ENCODE measurements at regions not wholly inside any gene's neighbourhood (a gene's known extent, or its start where the extent isn't known, plus 50 kb on each side); places are given as distances from the start of the nearest gene placed in this dataset.

GRCh38 chr1:233478611-233479010 lies 135.3 kb upstream of the KCNK1 start:
- no peaks in the 10 kb centered on the region for H3K9me3 ChIP-seq (ENCODE audit: low read depth)
- in situ Hi-C loops (cut with MboI): no loop called here
- DNase-seq: no peak

GRCh38 chr1:233479110-233479890 lies 134.6 kb upstream of the KCNK1 start:
- Histone ChIP-seq H3K27me3 (replicated peaks; ENCODE audit: insufficient read depth) (no peaks in the 10 kb centered on the region), H3K79me2 (ENCODE audit: insufficient read depth) (no peaks in the 10 kb centered on the region), H3K4me2 (ENCODE audit: unreplicated experiment) (no peak overlapping the region), H4K20me1 (ENCODE audit: insufficient read depth) (no peaks in the 10 kb centered on the region), H3K4me3 (no peak overlapping the region), H3K9me2 (ENCODE audit: insufficient read depth) (no peaks in the 10 kb centered on the region), H3K36me3 (ENCODE audit: low read depth) (no peaks in the 10 kb centered on the region), H3K9me3 (ENCODE audit: low read depth) (no peaks in the 10 kb centered on the region), H2AFZ (no peak overlapping the region), H3K9ac (no peak overlapping the region), H3K4me1 (ENCODE audit: insufficient read depth) (no peaks in the 10 kb centered on the region), H3F3A (ENCODE audit: insufficient read depth) (no peaks in the 10 kb centered on the region), H3K27ac (no peak overlapping the region)
- whole genome bisulfite sequencing, 2 experiments (ENCODE audit: low coverage in 1 of 2, low lambda C conversion rate in 2 of 2, missing lambda C conversion rate in 2 of 2): 16 to 24% methylated on average over 4 of the region's 4 CpGs
- no peak for TF ChIP-seq EZH2phosphoT487 (IDR thresholded peaks at IDR 0.05; ENCODE audit: insufficient read depth, low read depth)
- TF ChIP-seq EZH2 (IDR thresholded peaks at IDR 0.05; ENCODE audit: insufficient read depth, poor library complexity, severe bottlenecking): no peak
- in situ Hi-C loops (cut with MboI): no loop called here
- DNase-seq: no peak

More at GRCh38 chr1:233478611-233479010, 135.3 kb upstream of the KCNK1 start:
- no peak overlapping the region for H3K4me3 ChIP-seq
- TF ChIP-seq EZH2 (IDR thresholded peaks at IDR 0.05; ENCODE audit: insufficient read depth, poor library complexity, severe bottlenecking) (no peak), EZH2phosphoT487 (IDR thresholded peaks at IDR 0.05; ENCODE audit: insufficient read depth, low read depth) (no peak)
- H3K79me2 ChIP-seq (ENCODE audit: insufficient read depth): no peaks in the 10 kb centered on the region
- no peaks in the 10 kb centered on the region for H3K27me3 ChIP-seq (replicated peaks; ENCODE audit: insufficient read depth)
- no peak overlapping the region for H3K4me2 ChIP-seq (ENCODE audit: unreplicated experiment)
- no peaks in the 10 kb centered on the region for H4K20me1 ChIP-seq (ENCODE audit: insufficient read depth)
- no peak overlapping the region for H3K9ac ChIP-seq
- H3F3A ChIP-seq (ENCODE audit: insufficient read depth): no peaks in the 10 kb centered on the region
- WGBS, 2 experiments (ENCODE audit: low coverage in 1 of 2, low lambda C conversion rate in 2 of 2, missing lambda C conversion rate in 2 of 2): 18 to 28% methylated on average over 2 of the region's 2 CpGs
- no peak overlapping the region for H3K27ac ChIP-seq
- H3K4me1 ChIP-seq (ENCODE audit: insufficient read depth): no peaks in the 10 kb centered on the region
- H3K36me3 ChIP-seq (ENCODE audit: low read depth): no peaks in the 10 kb centered on the region
- no peak overlapping the region for H2AFZ ChIP-seq
- H3K9me2 ChIP-seq (ENCODE audit: insufficient read depth): no peaks in the 10 kb centered on the region

DNA sequence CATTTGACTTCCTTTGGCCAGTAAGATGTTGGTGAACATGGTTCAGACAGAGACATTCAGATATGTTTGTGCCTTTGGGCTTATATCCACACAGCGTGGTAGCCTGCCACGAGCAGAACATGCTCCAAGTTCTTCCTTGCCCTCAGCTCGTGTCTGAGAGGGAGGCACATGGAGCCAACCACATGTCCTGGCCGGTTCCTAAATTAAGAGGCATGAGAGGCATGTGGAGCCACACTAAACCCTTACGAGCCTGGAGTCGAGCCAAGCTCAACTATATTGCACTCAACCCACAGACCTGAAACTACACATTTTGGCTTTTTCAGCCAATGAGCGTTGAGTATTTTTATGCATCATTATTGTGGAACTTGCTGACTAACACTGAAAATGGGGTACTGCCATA lies 133.7 kb upstream of the KCNK1 start:
- Histone ChIP-seq H3K4me3 (no peak overlapping the region), H3K79me2 (ENCODE audit: insufficient read depth) (no peaks in the 10 kb centered on the region), H3F3A (ENCODE audit: insufficient read depth) (no peaks in the 10 kb centered on the region), H2AFZ (no peak overlapping the region), H3K9me3 (ENCODE audit: low read depth) (no peaks in the 10 kb centered on the region), H3K9ac (no peak overlapping the region), H3K27ac (no peak overlapping the region), H3K4me2 (ENCODE audit: unreplicated experiment) (no peak overlapping the region), H3K9me2 (ENCODE audit: insufficient read depth) (no peaks in the 10 kb centered on the region), H3K27me3 (replicated peaks; ENCODE audit: insufficient read depth) (no peaks in the 10 kb centered on the region), H3K4me1 (ENCODE audit: insufficient read depth) (no peaks in the 10 kb centered on the region), H4K20me1 (ENCODE audit: insufficient read depth) (no peaks in the 10 kb centered on the region), H3K36me3 (ENCODE audit: low read depth) (no peaks in the 10 kb centered on the region)
- DNase-seq: no peak
- WGBS, 2 experiments (ENCODE audit: low coverage in 1 of 2, low lambda C conversion rate in 2 of 2, missing lambda C conversion rate in 2 of 2): 17 to 20% methylated on average over 7 of the region's 7 CpGs
- in situ Hi-C loops (cut with MboI): no loop called here
- TF ChIP-seq EZH2 (IDR thresholded peaks at IDR 0.05; ENCODE audit: insufficient read depth, poor library complexity, severe bottlenecking) (no peak), EZH2phosphoT487 (IDR thresholded peaks at IDR 0.05; ENCODE audit: insufficient read depth, low read depth) (no peak)

GRCh38 chr1:233482388-233482787 lies 131.5 kb upstream of the KCNK1 start:
- Histone ChIP-seq H3F3A (ENCODE audit: insufficient read depth) (no peaks in the 10 kb centered on the region), H3K4me2 (ENCODE audit: unreplicated experiment) (no peak overlapping the region), H4K20me1 (ENCODE audit: insufficient read depth) (no peaks in the 10 kb centered on the region), H3K4me1 (ENCODE audit: insufficient read depth) (no peaks in the 10 kb centered on the region), H3K27ac (no peak overlapping the region), H3K79me2 (ENCODE audit: insufficient read depth) (no peaks in the 10 kb centered on the region), H3K36me3 (ENCODE audit: low read depth) (no peaks in the 10 kb centered on the region), H3K4me3 (no peak overlapping the region), H3K9me3 (ENCODE audit: low read depth) (no peaks in the 10 kb centered on the region), H2AFZ (no peak overlapping the region), H3K9ac (no peak overlapping the region), H3K27me3 (replicated peaks; ENCODE audit: insufficient read depth) (no peaks in the 10 kb centered on the region), H3K9me2 (ENCODE audit: insufficient read depth) (no peaks in the 10 kb centered on the region)
- DNase-seq: no peak
- 42 to 47% methylated on average over 3 of the region's 3 CpGs for WGBS, 2 experiments (ENCODE audit: low coverage in 1 of 2, low lambda C conversion rate in 2 of 2, missing lambda C conversion rate in 2 of 2)
- TF ChIP-seq EZH2phosphoT487 (IDR thresholded peaks at IDR 0.05; ENCODE audit: insufficient read depth, low read depth): no peak
- no peak for TF ChIP-seq EZH2 (IDR thresholded peaks at IDR 0.05; ENCODE audit: insufficient read depth, poor library complexity, severe bottlenecking)
- in situ Hi-C loops (cut with MboI): no loop called here

Measured in GM23248 (cell line).